ENCODE measurements at regions not wholly inside any gene's neighbourhood (a gene's known extent, or its start where the extent isn't known, plus 50 kb on each side); places are given as distances from the start of the nearest gene placed in this dataset.

- H3K27ac ChIP-seq: no peak overlapping the region
- TF ChIP-seq ZFX (IDR thresholded peaks at IDR 0.05; ENCODE audit: borderline replicate concordance) (no peak), CTCF (IDR thresholded peaks at IDR 0.05) (no peak)
These were observed 330.5 kb upstream of the LRIG3 start for GRCh38 chr12:59250766-59251165.

GRCh38 chr12:59240048-59240447 is 319.7 kb upstream of the LRIG3 start:
- no peak for TF ChIP-seq ZFX (IDR thresholded peaks at IDR 0.05; ENCODE audit: borderline replicate concordance)
- TF ChIP-seq CTCF (IDR thresholded peaks at IDR 0.05): no peak
- no peak overlapping the region for H3K27ac ChIP-seq

- TF ChIP-seq CTCF (IDR thresholded peaks at IDR 0.05) (no peak), ZFX (IDR thresholded peaks at IDR 0.05; ENCODE audit: borderline replicate concordance) (no peak)
- H3K27ac ChIP-seq: no peak overlapping the region
These were observed 314.1 kb upstream of the LRIG3 start for GRCh38 chr12:59234391-59234790.

- TF ChIP-seq CTCF (IDR thresholded peaks at IDR 0.05): no peak
These were observed 310.0 kb upstream of the LRIG3 start for GRCh38 chr12:59230334-59230733.

GRCh38 chr12:59219148-59219547 is 298.8 kb upstream of the LRIG3 start:
- no peak overlapping the region for H3K27ac ChIP-seq
- no peak for TF ChIP-seq ZFX (IDR thresholded peaks at IDR 0.05; ENCODE audit: borderline replicate concordance)
- TF ChIP-seq CTCF (IDR thresholded peaks at IDR 0.05): no peak

More at GRCh38 chr12:59230334-59230733, 310.0 kb upstream of the LRIG3 start:
- H3K27ac ChIP-seq: no peak overlapping the region

- TF ChIP-seq CTCF (IDR thresholded peaks at IDR 0.05): no peak
- TF ChIP-seq ZFX (IDR thresholded peaks at IDR 0.05; ENCODE audit: borderline replicate concordance): no peak
- no peak overlapping the region for H3K27ac ChIP-seq
These were observed 276.7 kb upstream of the LRIG3 start for GRCh38 chr12:59196989-59197388.

GRCh38 chr12:59194794-59195193 is 274.5 kb upstream of the LRIG3 start:
- peak; percentile 20; the same call in 1 of the 2 replicates for TF ChIP-seq CTCF (IDR thresholded peaks at IDR 0.05)
- no peak for TF ChIP-seq ZFX (IDR thresholded peaks at IDR 0.05; ENCODE audit: borderline replicate concordance)
- H3K27ac ChIP-seq: no peak overlapping the region

All from 22Rv1 (cell line).